ENCODE measurements at regions not wholly inside any gene's neighbourhood (a gene's known extent, or its start where the extent isn't known, plus 50 kb on each side); places are given as distances from the start of the nearest gene placed in this dataset.

- no peak for FAIRE-seq
These were observed 1100.7 kb downstream of the TRHDE start for GRCh38 chr12:73372856-73373255.

GRCh38 chr12:73374360-73374759 lies 1102.2 kb downstream of the TRHDE start:
- FAIRE-seq, result no peak

- peak; percentile 51 for FAIRE-seq
These were observed 1111.5 kb downstream of the TRHDE start for GRCh38 chr12:73383584-73384222.

GRCh38 chr12:73384592-73384991 lies 1112.4 kb downstream of the TRHDE start:
- FAIRE-seq, result peak; percentile 80

- no peak for FAIRE-seq
These were observed 1118.1 kb downstream of the TRHDE start for GRCh38 chr12:73390261-73390660.

- FAIRE-seq, result no peak
These were observed 1124.6 kb upstream of the ATXN7L3B start for GRCh38 chr12:73413051-73413450.

GRCh38 chr12:73413974-73414373 lies 1123.7 kb upstream of the ATXN7L3B start:
- FAIRE-seq, result no peak

- FAIRE-seq, result no peak
These were observed 1122.7 kb upstream of the ATXN7L3B start for GRCh38 chr12:73414926-73415325.

GRCh38 chr12:73418541-73418940 lies 1119.1 kb upstream of the ATXN7L3B start:
- no peak for FAIRE-seq

- no peak for FAIRE-seq
These were observed 1115.8 kb upstream of the ATXN7L3B start for GRCh38 chr12:73421832-73422231.

GRCh38 chr12:73424484-73424883 lies 1113.2 kb upstream of the ATXN7L3B start:
- no peak for FAIRE-seq

- no peak for FAIRE-seq
These were observed 1091.8 kb upstream of the ATXN7L3B start for GRCh38 chr12:73445658-73446324.

GRCh38 chr12:73452672-73453469 lies 1084.8 kb upstream of the ATXN7L3B start:
- no peak for FAIRE-seq

- no peak for FAIRE-seq
These were observed 1077.4 kb upstream of the ATXN7L3B start for GRCh38 chr12:73460212-73460611.

GRCh38 chr12:73465106-73465505 lies 1072.5 kb upstream of the ATXN7L3B start:
- no peak for FAIRE-seq

GRCh38 chr12:73486256-73486655 lies 1051.4 kb upstream of the ATXN7L3B start:
- FAIRE-seq, result no peak

- FAIRE-seq, result no peak
These were observed 1031.0 kb upstream of the ATXN7L3B start for GRCh38 chr12:73506611-73507010.

GRCh38 chr12:73514672-73515071 lies 1023.0 kb upstream of the ATXN7L3B start:
- no peak for FAIRE-seq

- no peak for FAIRE-seq
These were observed 1019.8 kb upstream of the ATXN7L3B start for GRCh38 chr12:73517859-73518258.

- no peak for FAIRE-seq
These were observed 1008.4 kb upstream of the ATXN7L3B start for GRCh38 chr12:73529231-73529630.

GRCh38 chr12:73529954-73530353 lies 1007.7 kb upstream of the ATXN7L3B start:
- no peak for FAIRE-seq

- FAIRE-seq, result no peak
These were observed 1005.9 kb upstream of the ATXN7L3B start for GRCh38 chr12:73531752-73532151.

- FAIRE-seq, result no peak
These were observed 990.2 kb upstream of the ATXN7L3B start for GRCh38 chr12:73547421-73547820.

- no peak for FAIRE-seq
These were observed 952.5 kb upstream of the ATXN7L3B start for GRCh38 chr12:73585136-73585535.

Data from islet of Langerhans (tissue), 1 donor.